GM13977 (cell line): ENCODE measurements at regions not wholly inside any gene's neighbourhood (a gene's known extent, or its start where the extent isn't known, plus 50 kb on each side); places are given as distances from the start of the nearest gene placed in this dataset.

ENCODE experiments used
- DNase-seq: peaks from one replicate; pipeline ENCODE4 v3.0.0; 2012; ENCODE audit warnings: low spot score
- in situ Hi-C: fragments of 300-500 bp; cut with MboI; formaldehyde crosslinking; loops from one replicate; pipeline ENCODE4 v1.12.0; 2022; ENCODE audit warnings: low sequenced_read_pairs, low pct_unique_long_range_greater_than_20kb, mixed read lengths, inconsistent platforms; ENCODE audit not compliant: unreplicated experiment
- TF ChIP-seq, protein P1 (sequence below): IDR thresholded peaks from 2 replicates; pipeline ENCODE4 v1.5.1; 2012; ENCODE audit warnings: mild to moderate bottlenecking, control low read depth; ENCODE audit not compliant: insufficient read depth; ENCODE audit errors: extremely low read depth, missing control alignments

DNA sequence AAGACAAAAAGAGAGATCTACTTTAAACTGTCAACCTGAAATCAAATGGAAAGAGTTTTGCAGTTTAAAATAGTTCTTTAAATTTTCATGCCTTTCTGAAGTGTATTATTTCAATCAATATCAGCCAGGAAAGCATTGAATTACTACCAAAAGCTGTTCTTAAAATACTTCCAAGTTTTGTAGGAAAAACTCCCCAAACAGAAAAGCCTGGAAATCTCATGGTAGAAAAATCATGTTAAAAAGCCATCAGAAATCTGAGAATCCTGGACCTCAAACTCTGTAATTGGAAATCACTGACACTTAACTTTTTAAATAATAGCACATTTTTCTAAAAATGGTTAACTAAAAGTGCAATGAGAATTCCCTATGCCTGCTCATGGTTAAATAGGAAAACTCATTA is 63.3 kb upstream of the CNTNAP4 start:
- no peak for DNase-seq
- in situ Hi-C loops: no loop called here
- TF ChIP-seq, protein P1, sequence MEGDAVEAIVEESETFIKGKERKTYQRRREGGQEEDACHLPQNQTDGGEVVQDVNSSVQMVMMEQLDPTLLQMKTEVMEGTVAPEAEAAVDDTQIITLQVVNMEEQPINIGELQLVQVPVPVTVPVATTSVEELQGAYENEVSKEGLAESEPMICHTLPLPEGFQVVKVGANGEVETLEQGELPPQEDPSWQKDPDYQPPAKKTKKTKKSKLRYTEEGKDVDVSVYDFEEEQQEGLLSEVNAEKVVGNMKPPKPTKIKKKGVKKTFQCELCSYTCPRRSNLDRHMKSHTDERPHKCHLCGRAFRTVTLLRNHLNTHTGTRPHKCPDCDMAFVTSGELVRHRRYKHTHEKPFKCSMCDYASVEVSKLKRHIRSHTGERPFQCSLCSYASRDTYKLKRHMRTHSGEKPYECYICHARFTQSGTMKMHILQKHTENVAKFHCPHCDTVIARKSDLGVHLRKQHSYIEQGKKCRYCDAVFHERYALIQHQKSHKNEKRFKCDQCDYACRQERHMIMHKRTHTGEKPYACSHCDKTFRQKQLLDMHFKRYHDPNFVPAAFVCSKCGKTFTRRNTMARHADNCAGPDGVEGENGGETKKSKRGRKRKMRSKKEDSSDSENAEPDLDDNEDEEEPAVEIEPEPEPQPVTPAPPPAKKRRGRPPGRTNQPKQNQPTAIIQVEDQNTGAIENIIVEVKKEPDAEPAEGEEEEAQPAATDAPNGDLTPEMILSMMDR: no peak

DNA sequence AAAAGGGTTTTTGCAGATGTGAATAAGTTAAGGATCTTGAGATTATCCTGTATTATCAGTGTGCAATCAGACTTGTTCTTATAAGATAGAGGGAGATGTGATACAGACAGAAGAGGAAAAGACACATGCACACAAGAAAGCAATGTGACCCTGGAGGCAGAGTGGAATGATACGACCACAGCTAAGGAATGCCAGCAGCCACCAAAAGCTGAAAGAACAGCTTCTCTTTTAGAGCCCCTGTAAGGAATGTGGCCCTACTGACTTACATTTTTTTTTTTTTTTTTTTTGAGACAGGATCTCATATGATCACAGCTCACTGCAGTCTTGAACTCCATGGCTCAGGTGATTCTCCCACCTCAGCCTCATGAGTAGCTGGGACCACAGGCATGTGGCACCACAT is 62.3 kb upstream of the CNTNAP4 start:
- no peak for DNase-seq
- in situ Hi-C loops: no loop called here
- TF ChIP-seq, protein P1: no peak

DNA sequence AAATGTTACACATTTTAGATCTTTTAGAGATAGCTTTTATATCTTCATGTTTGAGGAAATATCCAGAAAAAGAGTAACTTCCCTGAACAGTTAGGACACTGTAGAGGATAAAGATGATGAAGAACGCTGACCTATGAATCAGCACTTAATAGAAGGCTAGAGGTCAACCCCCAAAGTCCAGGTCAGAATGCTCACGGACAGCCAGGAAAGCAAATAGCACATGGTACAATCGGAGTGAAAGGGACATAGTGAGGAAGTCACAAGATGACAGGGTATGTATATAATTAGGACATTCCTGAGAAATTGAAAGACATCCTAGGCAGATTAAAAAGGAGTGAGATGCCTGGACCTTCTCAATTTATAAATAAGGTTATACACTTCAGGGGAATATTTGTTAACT is 55.1 kb upstream of the CNTNAP4 start:
- DNase-seq: no peak
- TF ChIP-seq, protein P1: no peak
- in situ Hi-C loops: no loop called here

DNA sequence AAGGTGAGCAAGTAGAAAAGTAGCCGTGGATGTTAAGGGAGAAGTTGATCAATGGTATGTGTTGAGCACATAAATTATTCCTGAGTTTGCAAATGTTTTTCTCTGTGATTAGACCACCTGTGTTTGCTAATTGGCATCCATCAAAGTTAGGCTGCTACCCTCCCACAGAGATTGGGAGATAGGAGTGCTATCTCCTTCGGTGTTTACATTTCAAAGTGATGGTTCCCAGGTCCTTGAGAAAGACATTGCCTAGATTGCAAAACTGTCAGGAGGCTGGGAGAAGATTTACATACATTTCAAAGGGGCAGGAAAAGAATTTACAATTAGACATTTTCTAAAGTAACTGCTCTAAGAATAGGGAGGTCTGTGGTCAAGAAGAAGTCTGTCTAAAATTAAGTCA is 54.3 kb upstream of the CNTNAP4 start:
- in situ Hi-C loops: no loop called here
- TF ChIP-seq, protein P1: no peak
- DNase-seq: no peak

DNA sequence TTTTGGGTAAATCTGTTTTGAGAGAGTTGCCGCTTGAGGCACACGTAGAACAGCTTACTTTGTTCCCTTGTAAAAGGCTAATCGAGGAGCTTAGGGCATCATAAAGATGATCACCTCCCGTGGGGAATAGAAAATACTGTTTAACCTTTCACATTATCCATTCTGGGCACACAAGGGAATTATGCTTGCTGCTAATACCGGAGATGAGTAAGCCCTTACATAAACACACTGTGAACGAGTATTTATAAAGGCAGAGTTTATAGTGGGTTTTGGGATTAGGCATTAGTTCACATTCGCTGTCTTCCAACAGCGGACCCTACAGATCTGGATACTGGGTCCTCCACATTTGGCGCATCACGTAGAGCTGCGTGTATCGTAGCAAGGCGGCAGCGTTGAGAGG is 51.2 kb upstream of the CNTNAP4 start:
- in situ Hi-C loops: no loop called here
- no peak for DNase-seq
- TF ChIP-seq, protein P1: no peak

DNA sequence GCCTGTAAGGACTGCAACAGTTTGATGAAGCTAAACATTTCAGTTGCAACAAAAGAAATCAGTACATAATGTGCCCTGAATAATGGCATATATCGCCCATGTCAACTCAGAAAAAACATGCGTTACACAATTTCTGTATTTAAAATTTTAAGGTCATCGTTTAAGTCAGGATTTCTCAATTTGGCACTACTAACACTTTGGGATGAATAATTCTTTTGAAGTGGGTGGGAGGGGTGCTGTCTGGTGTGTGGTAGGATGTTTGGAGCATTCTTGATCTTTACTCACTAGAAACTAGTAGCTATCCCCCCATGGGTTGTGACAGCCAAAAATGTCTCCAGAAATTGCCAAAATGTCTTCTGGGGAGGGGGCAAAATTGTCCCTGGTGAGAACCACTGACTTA is 50.7 kb upstream of the CNTNAP4 start:
- in situ Hi-C loops: no loop called here
- TF ChIP-seq, protein P1: no peak

More for the DNA sequence above, 50.7 kb upstream of the CNTNAP4 start:
- DNase-seq: no peak
